HFF-Myc (cell line): ENCODE measurements at regions not wholly inside any gene's neighbourhood (a gene's known extent, or its start where the extent isn't known, plus 50 kb on each side); places are given as distances from the start of the nearest gene placed in this dataset.

Experiments used
- DNase-seq: peaks from one replicate; pipeline ENCODE4 v3.0.0-alpha.2; 2011; ENCODE audit warnings: low read depth; ENCODE audit errors: extremely low read depth
- H3K4me3 ChIP-seq: replicated peaks from 2 replicates; pipeline ENCODE4 v1.5.1; 2011; ENCODE audit warnings: low read depth, mild to moderate bottlenecking, control low read depth, low read length
- TF ChIP-seq, protein P1 (sequence below): IDR thresholded peaks from 2 replicates; pipeline ENCODE4 v1.5.1; 2012; ENCODE audit warnings: mild to moderate bottlenecking, low read depth, low read length, control low read depth; ENCODE audit errors: missing control alignments

GRCh38 chr7:27430105-27430504 lies 187.5 kb downstream of the EVX1 start:
- TF ChIP-seq, protein P1, sequence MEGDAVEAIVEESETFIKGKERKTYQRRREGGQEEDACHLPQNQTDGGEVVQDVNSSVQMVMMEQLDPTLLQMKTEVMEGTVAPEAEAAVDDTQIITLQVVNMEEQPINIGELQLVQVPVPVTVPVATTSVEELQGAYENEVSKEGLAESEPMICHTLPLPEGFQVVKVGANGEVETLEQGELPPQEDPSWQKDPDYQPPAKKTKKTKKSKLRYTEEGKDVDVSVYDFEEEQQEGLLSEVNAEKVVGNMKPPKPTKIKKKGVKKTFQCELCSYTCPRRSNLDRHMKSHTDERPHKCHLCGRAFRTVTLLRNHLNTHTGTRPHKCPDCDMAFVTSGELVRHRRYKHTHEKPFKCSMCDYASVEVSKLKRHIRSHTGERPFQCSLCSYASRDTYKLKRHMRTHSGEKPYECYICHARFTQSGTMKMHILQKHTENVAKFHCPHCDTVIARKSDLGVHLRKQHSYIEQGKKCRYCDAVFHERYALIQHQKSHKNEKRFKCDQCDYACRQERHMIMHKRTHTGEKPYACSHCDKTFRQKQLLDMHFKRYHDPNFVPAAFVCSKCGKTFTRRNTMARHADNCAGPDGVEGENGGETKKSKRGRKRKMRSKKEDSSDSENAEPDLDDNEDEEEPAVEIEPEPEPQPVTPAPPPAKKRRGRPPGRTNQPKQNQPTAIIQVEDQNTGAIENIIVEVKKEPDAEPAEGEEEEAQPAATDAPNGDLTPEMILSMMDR = no peak
- no peak for DNase-seq

DNA sequence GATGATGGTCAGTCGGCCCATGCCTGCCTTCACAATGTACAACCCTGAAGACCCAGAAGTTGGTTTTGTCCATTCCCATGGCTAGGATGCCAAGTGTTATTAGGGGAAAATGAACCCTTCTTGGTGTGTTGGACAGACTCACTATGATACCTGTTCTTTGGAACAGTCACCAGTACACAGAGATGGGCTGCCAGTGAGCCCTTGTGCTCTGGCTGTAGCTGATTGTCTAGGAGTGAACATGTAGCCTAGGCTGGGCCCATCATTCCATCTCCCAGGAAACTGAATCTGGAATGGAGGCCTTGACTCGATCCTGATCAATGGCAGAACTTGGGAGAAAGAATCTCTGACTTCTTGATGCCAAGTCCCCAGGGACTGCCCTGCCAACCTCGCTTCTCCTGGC lies 188.9 kb downstream of the EVX1 start:
- no peak overlapping the region for H3K4me3 ChIP-seq
- no peak for DNase-seq
- TF ChIP-seq, protein P1 = no peak

More at GRCh38 chr7:27430105-27430504, 187.5 kb downstream of the EVX1 start:
- no peak overlapping the region for H3K4me3 ChIP-seq

GRCh38 chr7:27433581-27433980 lies 191.0 kb downstream of the EVX1 start:
- no peak for DNase-seq
- no peak overlapping the region for H3K4me3 ChIP-seq
- TF ChIP-seq, protein P1 = no peak

- DNase-seq = peak; percentile 69
- TF ChIP-seq, protein P1 = peak; percentile 46
- no peak overlapping the region for H3K4me3 ChIP-seq
These were observed 192.3 kb downstream of the EVX1 start for GRCh38 chr7:27434756-27435400.

GRCh38 chr7:27435461-27435860 lies 192.9 kb downstream of the EVX1 start:
- H3K4me3 ChIP-seq = no peak overlapping the region
- TF ChIP-seq, protein P1 = no peak
- no peak for DNase-seq

DNA sequence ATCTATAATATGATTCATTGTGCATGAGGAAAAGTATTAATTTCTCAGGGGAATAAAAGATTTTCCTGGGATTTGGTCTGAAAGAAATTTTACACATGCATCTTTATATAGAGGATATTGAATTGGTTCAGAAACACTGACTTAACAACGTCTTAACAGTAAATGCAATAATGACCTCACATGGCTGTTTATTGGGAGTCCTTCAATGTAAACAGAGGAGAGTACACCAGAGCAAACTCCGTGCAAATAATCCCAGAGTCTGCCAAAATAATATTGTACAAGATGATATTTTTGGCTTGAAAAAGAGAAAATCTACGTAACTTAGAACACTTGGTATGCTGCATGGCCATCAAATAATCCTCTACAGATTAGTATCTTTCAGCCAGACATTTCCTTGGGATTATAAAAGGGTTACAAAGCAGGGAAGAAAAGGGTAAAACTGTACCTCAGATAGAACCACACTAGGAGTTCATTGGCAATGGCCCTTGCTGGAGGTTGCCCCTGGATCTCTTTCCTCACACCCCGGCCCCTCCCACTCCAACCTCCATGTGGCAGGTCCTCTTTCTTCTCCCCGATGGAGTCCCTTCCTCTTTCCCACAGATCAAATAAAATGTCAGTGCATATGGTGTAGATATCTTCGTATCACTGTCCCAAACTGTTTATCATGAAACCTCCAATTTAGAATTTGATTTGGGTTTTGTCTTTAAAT lies 196.4 kb downstream of the EVX1 start:
- TF ChIP-seq, protein P1 = no peak
- no peak overlapping the region for H3K4me3 ChIP-seq
- DNase-seq = no peak
